Nephron (organoid): ENCODE measurements at regions not wholly inside any gene's neighbourhood (a gene's known extent, or its start where the extent isn't known, plus 50 kb on each side); places are given as distances from the start of the nearest gene placed in this dataset.

Experiments used
- H3K27ac Mint-ChIP-seq, 3 experiments: 2 replicates each; pipeline ENCODE4 v1.8.0; 2020; ENCODE audit warnings: mixed read lengths in 3 of 3, mild to moderate bottlenecking in 2 of 3, moderate library complexity in 1 of 3
- H3K27me3 Mint-ChIP-seq: 2 replicates; pipeline ENCODE4 v1.8.0; 2021; ENCODE audit warnings: low read depth, mild to moderate bottlenecking, moderate library complexity, mixed read lengths
- H3K36me3 Mint-ChIP-seq: 2 replicates; pipeline ENCODE4 v1.8.0; 2020; ENCODE audit warnings: low read depth, mixed read lengths
- H3K4me1 Mint-ChIP-seq: 2 replicates; pipeline ENCODE4 v1.8.0; 2020; ENCODE audit warnings: mixed read lengths
- H3K4me3 Mint-ChIP-seq, 3 experiments: 2 replicates each; pipeline ENCODE4 v1.8.0; 2020; ENCODE audit warnings: mild to moderate bottlenecking in 3 of 3, mixed read lengths in 3 of 3, moderate library complexity in 2 of 3
- H3K9me3 Mint-ChIP-seq: 2 replicates; pipeline ENCODE4 v1.8.0; 2020; ENCODE audit warnings: mixed read lengths
- CTCF ChIP-seq, 3 experiments: fragments of 200-600 bp; sonication (generic); IDR thresholded peaks; one replicate each; pipeline ENCODE4 v1.5.0; 2021; ENCODE audit warnings: antibody characterized with exemption in 3 of 3; ENCODE audit not compliant: unreplicated experiment in 3 of 3

- H3K9me3 Mint-ChIP-seq: peaks cover 21% of the 10 kb centered on the region
- H3K36me3 Mint-ChIP-seq: no peaks in the 10 kb centered on the region
- no peaks in the 10 kb centered on the region for H3K27me3 Mint-ChIP-seq
- no peaks in the 10 kb centered on the region for H3K4me1 Mint-ChIP-seq
- no peak for TF ChIP-seq CTCF (IDR thresholded peaks at IDR 0.05; ENCODE audit: unreplicated experiment in 3 of 3)
- H3K4me3 Mint-ChIP-seq: no peak overlapping the region
- no peak overlapping the region for H3K27ac Mint-ChIP-seq
These were observed 50.4 kb upstream of the TRERF1 start for GRCh38 chr6:42502127-42502526.
